Ectodermal cell (in vitro differentiated cells): ENCODE measurements at regions not wholly inside any gene's neighbourhood (a gene's known extent, or its start where the extent isn't known, plus 50 kb on each side); places are given as distances from the start of the nearest gene placed in this dataset.
"Not testable (repeated sequence)": the region's sequence is repeated elsewhere in the genome, so short reads cannot be mapped to it uniquely, and the experiment has no call there.

ENCODE experiments used
- H3K27ac ChIP-seq: 2 replicates; pipeline ENCODE4 v1.7.0; 2013; ENCODE audit warnings: mild to moderate bottlenecking, low read depth, low read length; ENCODE audit not compliant: insufficient read depth, poor library complexity, severe bottlenecking
- H3K27me3 ChIP-seq: 2 replicates; pipeline ENCODE4 v1.7.0; 2013; ENCODE audit warnings: mild to moderate bottlenecking, low read length; ENCODE audit not compliant: insufficient read depth, control insufficient read depth, poor library complexity, severe bottlenecking
- H3K36me3 ChIP-seq: one replicate; pipeline ENCODE4 v1.7.0; 2013; ENCODE audit warnings: low read length; ENCODE audit not compliant: control insufficient read depth, insufficient read depth
- H3K4me1 ChIP-seq: one replicate; pipeline ENCODE4 v1.7.0; 2013; ENCODE audit warnings: low read length; ENCODE audit not compliant: control insufficient read depth, insufficient read depth
- H3K4me3 ChIP-seq: 2 replicates; pipeline ENCODE4 v1.7.0; 2013; ENCODE audit warnings: low read depth, low read length, control low read depth; ENCODE audit not compliant: insufficient read depth
- H3K9me3 ChIP-seq: 2 replicates; pipeline ENCODE4 v1.7.0; 2013; ENCODE audit warnings: mild to moderate bottlenecking, low read length, moderate library complexity; ENCODE audit not compliant: control insufficient read depth
- WGBS, 2 experiments: methylation state at CpG; one replicate each; pipeline ENCODE4 v1.1.7; 2013; ENCODE audit warnings: missing lambda C conversion rate in 2 of 2; 5-methylcytosine and 5-hydroxymethylcytosine counted together

DNA sequence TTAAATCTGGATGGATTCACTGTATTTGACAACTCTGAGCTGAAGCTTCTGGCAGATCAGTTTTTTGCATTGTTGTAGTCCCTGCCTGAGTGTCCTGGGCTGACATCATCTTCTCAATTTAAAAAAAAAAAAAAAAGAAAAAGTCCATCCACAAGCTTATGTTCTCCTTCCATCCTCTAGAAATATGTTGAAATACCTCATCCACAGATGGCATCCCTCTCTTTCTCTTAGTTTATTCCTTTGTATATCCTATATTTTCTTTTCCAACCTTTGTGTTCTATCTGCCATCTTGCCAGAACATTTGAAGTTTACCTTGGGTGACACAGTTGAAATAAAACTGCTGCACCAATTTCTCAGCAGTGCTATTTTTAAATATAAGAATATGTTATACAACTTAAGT is 184.4 kb upstream of the PKN2 start:
- no peaks in the 10 kb centered on the region for H3K4me1 ChIP-seq
- no peak overlapping the region for H3K4me3 ChIP-seq
- H3K36me3 ChIP-seq = no peaks in the 10 kb centered on the region
- no peak overlapping the region for H3K27ac ChIP-seq
- H3K9me3 ChIP-seq = no peaks in the 10 kb centered on the region
- no peaks in the 10 kb centered on the region for H3K27me3 ChIP-seq

DNA sequence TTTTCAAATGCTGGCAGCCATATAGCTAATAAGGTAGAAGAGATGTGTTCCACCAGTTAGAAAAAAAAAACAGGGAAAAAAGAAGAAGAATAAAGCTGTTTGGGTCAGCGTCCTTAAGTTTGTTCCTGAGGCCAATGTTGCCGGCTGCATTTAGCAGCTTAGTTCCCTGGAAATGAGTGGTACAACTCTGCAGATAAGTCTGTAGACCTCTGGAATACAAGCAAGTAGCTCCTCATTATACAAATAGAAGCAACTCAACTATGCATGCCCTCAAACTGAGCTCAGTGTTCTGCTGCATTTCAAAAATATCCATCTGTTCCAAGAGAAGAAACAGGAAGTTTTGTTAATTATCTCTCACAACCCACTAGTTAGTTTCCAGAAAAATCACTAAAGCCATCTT is 181.2 kb upstream of the PKN2 start:
- no peaks in the 10 kb centered on the region for H3K36me3 ChIP-seq
- no peaks in the 10 kb centered on the region for H3K9me3 ChIP-seq
- no peak overlapping the region for H3K27ac ChIP-seq
- H3K27me3 ChIP-seq = no peaks in the 10 kb centered on the region
- 95 to 97% methylated on average over 2 of the region's 2 CpGs for WGBS, 2 experiments
- no peak overlapping the region for H3K4me3 ChIP-seq
- H3K4me1 ChIP-seq = no peaks in the 10 kb centered on the region

DNA sequence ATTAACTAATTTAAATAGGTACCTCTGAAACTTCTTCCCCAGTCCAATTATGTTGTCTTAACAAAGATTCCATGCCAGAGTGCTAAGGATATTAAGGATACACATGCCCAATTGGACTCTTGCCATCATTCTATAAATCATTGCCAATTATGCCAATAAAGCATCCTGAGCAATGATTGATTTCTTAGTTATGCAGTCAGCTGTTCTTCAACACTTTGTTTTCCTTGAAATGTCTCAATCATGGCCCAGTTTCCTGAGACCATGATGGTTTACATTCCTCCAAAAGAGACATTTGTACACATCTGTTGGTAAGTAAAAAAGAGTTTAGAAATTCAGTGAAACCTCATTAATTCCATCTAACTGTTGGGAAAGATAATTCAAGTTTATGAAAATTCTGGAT is 180.4 kb upstream of the PKN2 start:
- H3K4me1 ChIP-seq = no peaks in the 10 kb centered on the region
- no peaks in the 10 kb centered on the region for H3K27me3 ChIP-seq
- no peaks in the 10 kb centered on the region for H3K36me3 ChIP-seq
- no peaks in the 10 kb centered on the region for H3K9me3 ChIP-seq
- no peak overlapping the region for H3K27ac ChIP-seq
- no peak overlapping the region for H3K4me3 ChIP-seq

DNA sequence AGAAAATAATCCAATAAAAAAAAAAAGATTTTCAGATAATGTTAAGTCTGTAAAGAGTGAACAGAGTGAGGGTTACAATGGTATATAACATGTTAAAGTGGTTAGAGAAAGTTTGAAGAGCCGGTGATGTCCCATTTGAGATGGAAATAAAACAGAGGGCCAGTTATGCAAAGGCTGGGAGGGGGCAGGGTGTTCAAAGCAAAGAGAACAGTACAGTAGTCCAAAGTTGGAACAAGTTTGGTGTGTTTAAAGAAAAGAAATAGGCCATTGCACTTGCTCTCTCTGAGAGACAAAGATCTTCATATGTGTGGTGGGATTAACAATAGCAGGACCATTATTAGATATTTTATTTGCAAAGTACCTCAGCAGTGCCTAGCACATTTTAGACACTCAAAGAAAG is 179.5 kb upstream of the PKN2 start:
- H3K9me3 ChIP-seq = no peaks in the 10 kb centered on the region
- WGBS, 2 experiments = 89 to 92% methylated on average over 1 of the region's 1 CpG
- H3K4me3 ChIP-seq = no peak overlapping the region
- no peak overlapping the region for H3K27ac ChIP-seq
- no peaks in the 10 kb centered on the region for H3K4me1 ChIP-seq
- no peaks in the 10 kb centered on the region for H3K36me3 ChIP-seq
- no peaks in the 10 kb centered on the region for H3K27me3 ChIP-seq

DNA sequence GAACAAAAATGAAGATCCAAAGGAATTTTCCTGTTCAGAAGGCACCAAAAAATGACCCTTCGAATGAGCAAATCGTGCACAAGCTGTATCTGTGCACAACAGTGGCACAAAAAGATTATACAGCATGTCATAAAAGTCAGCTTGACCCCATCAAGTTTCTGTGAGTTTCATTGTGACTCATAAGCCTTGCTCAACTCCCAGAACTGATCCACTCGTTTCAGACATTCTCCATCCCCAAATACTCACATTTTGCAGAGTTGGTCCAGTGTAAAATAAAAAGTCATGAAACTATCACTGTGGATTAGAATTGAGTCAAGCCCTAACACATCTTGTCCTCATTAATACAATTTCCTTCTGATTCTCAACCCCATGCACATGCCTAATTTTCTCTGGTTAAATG is 174.7 kb upstream of the PKN2 start:
- H3K27me3 ChIP-seq = no peaks in the 10 kb centered on the region
- H3K9me3 ChIP-seq = no peaks in the 10 kb centered on the region
- no peaks in the 10 kb centered on the region for H3K4me1 ChIP-seq
- no peak overlapping the region for H3K27ac ChIP-seq
- WGBS, 2 experiments = 84 to 93% methylated on average over 3 of the region's 3 CpGs
- no peaks in the 10 kb centered on the region for H3K36me3 ChIP-seq
- H3K4me3 ChIP-seq = no peak overlapping the region

DNA sequence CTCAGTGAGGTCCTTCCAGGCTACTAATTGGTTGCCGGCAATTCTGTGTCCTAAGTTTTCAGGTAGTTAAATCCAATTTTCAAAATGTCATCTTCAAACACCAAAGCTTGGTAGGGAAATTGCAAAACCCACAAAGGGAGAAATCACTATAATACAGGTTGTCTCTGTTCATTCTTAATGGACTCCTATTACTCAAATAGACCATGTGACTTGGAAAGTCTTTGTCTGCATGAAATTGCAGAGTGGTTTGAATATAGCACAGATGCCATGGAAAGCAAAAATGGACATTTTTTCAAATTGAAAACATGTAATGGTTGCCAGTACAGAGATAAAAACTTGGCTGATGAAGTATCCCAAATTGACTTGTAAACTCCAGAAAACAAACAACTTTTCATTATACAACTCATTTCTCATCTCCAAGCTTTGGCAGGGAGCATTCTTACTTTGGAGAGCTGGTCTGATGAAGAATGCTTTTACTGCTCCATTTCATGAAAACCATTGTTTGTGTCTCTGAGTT is 169.5 kb upstream of the PKN2 start:
- no peaks in the 10 kb centered on the region for H3K9me3 ChIP-seq
- no peaks in the 10 kb centered on the region for H3K4me1 ChIP-seq
- no peaks in the 10 kb centered on the region for H3K27me3 ChIP-seq
- H3K4me3 ChIP-seq = no peak overlapping the region
- no peak overlapping the region for H3K27ac ChIP-seq
- 87 to 100% methylated on average over 1 of the region's 1 CpG for WGBS, 2 experiments
- H3K36me3 ChIP-seq = no peaks in the 10 kb centered on the region

DNA sequence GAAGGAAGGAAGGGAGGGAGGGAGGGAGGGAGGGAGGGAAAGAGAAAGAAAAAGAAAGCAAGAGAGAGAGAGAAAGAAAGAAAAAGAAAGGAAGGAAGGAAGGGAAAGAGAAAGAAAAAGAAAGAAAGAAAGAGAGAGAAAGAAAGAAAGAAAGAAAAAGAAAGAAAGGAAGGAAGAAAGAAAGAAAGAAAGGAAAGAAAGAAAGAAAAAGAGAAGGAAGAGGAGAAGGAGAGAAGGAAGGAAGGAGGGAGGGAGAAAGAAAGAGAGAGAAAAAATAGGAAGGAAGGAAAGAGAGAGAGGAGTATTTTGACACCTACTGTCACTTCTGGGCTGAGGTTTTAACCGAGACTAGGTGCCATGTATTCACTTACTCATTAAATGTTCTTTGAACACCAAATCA is 166.6 kb upstream of the PKN2 start:
- not testable (repeated sequence) for H3K4me3 ChIP-seq, H3K9me3 ChIP-seq, H3K36me3 ChIP-seq, H3K4me1 ChIP-seq, H3K27ac ChIP-seq, H3K27me3 ChIP-seq
- WGBS, 2 experiments = 92% methylated on average over 1 of the region's 1 CpG; no CpG with 5 or more reads in 1 of the 2 experiments

DNA sequence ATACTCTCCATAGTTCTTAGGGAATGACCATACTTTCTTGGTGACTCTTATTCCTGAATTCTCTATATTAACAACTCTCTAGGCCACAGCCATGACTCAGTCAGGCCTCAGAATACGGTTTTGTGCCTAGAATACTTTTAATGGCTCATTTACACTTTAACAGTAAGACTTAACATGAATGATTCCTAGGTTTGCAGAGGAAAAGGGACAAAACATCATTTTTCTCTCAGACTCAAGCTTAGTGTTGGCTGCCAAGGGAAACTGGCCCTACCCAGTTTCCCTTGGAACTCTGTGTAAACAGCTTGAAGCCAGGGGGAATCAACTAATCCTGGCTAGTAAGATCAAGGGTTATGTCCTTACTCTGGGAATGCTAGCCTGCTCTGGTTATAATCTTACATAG is 164.9 kb upstream of the PKN2 start:
- Histone ChIP-seq H3K27me3 (no peaks in the 10 kb centered on the region), H3K4me1 (no peaks in the 10 kb centered on the region), H3K9me3 (no peaks in the 10 kb centered on the region), H3K27ac (no peak overlapping the region), H3K36me3 (no peaks in the 10 kb centered on the region), H3K4me3 (no peak overlapping the region)
- WGBS, 2 experiments = 67 to 77% methylated on average over 1 of the region's 1 CpG

DNA sequence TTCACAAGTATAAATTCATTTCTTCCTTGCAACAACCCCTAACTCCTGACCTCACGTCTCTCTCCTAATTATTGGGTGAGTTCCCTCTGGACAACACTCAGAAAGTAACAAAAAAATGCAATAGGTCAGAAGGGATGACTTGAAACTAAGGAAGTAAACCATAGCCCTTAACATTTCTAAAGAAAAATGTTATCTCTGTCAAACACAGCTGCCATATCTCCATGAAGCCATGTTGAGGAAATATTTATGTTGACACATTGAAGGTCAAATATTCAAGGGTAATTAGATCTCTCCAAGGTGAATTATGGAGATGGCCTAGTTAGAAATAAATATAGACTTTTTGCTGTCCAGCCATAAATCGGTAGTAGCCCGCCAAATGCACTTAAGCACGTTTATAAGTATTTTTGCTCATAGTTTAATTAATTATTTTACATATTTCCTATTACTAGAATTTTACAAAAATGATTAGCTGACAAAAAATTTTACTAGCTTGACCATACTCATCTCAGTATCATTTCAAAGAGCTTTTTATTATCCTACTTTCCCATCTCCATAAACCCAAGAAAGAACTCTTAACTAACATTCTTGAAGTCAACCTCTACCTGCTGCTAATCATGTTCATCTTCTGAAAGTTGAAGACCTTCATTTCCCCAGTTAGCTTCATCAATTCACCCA is 160.1 kb upstream of the PKN2 start:
- 63 to 83% methylated on average over 1 to 2 of the region's 4 CpGs for WGBS, 2 experiments
- no peaks in the 10 kb centered on the region for H3K4me1 ChIP-seq
- no peak overlapping the region for H3K27ac ChIP-seq
- H3K27me3 ChIP-seq = no peaks in the 10 kb centered on the region
- H3K9me3 ChIP-seq = no peaks in the 10 kb centered on the region
- no peaks in the 10 kb centered on the region for H3K36me3 ChIP-seq
- H3K4me3 ChIP-seq = no peak overlapping the region

DNA sequence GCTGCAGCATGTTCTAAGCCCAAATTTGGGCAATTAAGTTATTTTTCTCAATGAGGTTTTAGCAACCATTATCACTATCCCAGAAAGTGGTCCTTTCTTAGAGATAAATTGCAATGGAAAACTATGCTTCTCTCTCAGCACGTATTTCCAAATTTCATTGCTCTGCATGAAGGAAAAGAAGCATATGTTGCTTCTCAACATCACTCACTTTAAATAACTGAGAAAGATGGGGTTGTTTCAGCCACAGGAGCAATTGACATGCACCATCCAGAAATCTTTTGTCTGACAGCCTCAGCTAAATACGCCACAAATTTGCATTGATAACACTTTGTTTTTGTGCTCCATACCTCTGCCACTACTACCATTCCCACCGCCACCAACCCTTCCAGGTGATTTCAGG is 157.6 kb upstream of the PKN2 start:
- Histone ChIP-seq H3K9me3 (no peaks in the 10 kb centered on the region), H3K27me3 (no peaks in the 10 kb centered on the region), H3K36me3 (no peaks in the 10 kb centered on the region), H3K4me1 (no peaks in the 10 kb centered on the region), H3K27ac (no peak overlapping the region), H3K4me3 (no peak overlapping the region)
- WGBS, 2 experiments = 89 to 94% methylated on average over 3 of the region's 3 CpGs

DNA sequence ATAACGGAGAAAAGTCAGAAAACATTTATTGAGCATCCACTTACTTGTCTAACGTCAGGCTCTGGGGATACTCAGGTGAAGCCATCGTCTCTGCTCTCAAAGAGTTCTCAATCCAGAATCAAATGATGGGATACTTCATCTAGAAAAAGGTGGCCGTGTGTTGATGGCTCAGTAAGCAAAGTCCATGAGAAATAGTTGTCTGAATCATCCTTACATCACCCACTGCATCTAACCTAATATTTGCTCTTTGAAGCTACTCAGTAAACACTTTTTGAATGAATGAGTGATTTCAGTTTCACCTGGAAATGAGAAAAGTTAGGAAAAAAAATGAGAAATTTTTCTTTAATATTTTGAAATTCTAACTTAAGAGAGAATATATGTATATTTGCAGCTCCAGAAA is 155.3 kb upstream of the PKN2 start:
- Histone ChIP-seq H3K27me3 (no peaks in the 10 kb centered on the region), H3K4me3 (no peak overlapping the region), H3K36me3 (no peaks in the 10 kb centered on the region), H3K4me1 (no peaks in the 10 kb centered on the region), H3K9me3 (no peaks in the 10 kb centered on the region), H3K27ac (no peak overlapping the region)
- 94 to 100% methylated on average over 4 of the region's 4 CpGs for WGBS, 2 experiments
